ENCODE measurements at regions not wholly inside any gene's neighbourhood (a gene's known extent, or its start where the extent isn't known, plus 50 kb on each side); places are given as distances from the start of the nearest gene placed in this dataset.

- TF ChIP-seq CTCF (IDR thresholded peaks at IDR 0.05) (no peak), POLR2AphosphoS5 (IDR thresholded peaks at IDR 0.05; ENCODE audit: insufficient read depth in 1 of 2, low read depth in 1 of 2) (no peak)
Observed at GRCh38 chr5:15209053-15209762, 290.8 kb upstream of the FBXL7 start.

Measured in vagina (tissue), 2 donors.